Neural cell (in vitro differentiated cells): ENCODE measurements at regions not wholly inside any gene's neighbourhood (a gene's known extent, or its start where the extent isn't known, plus 50 kb on each side); places are given as distances from the start of the nearest gene placed in this dataset.

Experiments used
- H2AFZ ChIP-seq: fragments of 200-600, 300-800 bp; sonication (generic), shearing (Covaris generic); 2 replicates; pipeline ENCODE4 v1.6.0; 2014; ENCODE audit warnings: low read depth, mild to moderate bottlenecking, antibody characterized with exemption, low read length, moderate library complexity
- H3F3A ChIP-seq: fragments of 200-600 bp; shearing (Covaris generic); 2 replicates; pipeline ENCODE4 v1.6.1; 2016; ENCODE audit warnings: mild to moderate bottlenecking, moderate library complexity, mixed read lengths, antibody characterized with exemption, low read length; ENCODE audit not compliant: insufficient read depth, poor library complexity, severe bottlenecking
- H3K27ac ChIP-seq: fragments of 200-600, 300-800 bp; sonication (generic), shearing (Covaris generic); 2 replicates; pipeline ENCODE4 v1.5.1; 2014; ENCODE audit warnings: mild to moderate bottlenecking, low read length, moderate library complexity
- H3K27me3 ChIP-seq: fragments of 300-800, 200-600 bp; sonication (generic), shearing (Covaris generic); 2 replicates; pipeline ENCODE4 v1.6.0; 2014; ENCODE audit warnings: mild to moderate bottlenecking, low read depth, low read length, moderate library complexity; ENCODE audit not compliant: insufficient read depth
- H3K36me3 ChIP-seq: fragments of 300-800, 200-600 bp; sonication (generic), shearing (Covaris generic); 2 replicates; pipeline ENCODE4 v1.5.1; 2014; ENCODE audit warnings: mild to moderate bottlenecking, antibody characterized with exemption, low read length, moderate library complexity; ENCODE audit not compliant: insufficient read depth
- H3K4me2 ChIP-seq: fragments of 300-800, 200-600 bp; sonication (generic), shearing (Covaris generic); 2 replicates; pipeline ENCODE4 v1.6.0; 2014; ENCODE audit warnings: mild to moderate bottlenecking, low read length
- H3K4me3 ChIP-seq: fragments of 300-800, 200-600 bp; sonication (generic), shearing (Covaris generic); 2 replicates; pipeline ENCODE4 v1.5.1; 2014; ENCODE audit warnings: mild to moderate bottlenecking, low read length, moderate library complexity
- H3K79me2 ChIP-seq: fragments of 200-600 bp; shearing (Covaris generic); replicated peaks from 2 replicates; pipeline ENCODE4 v1.6.0; 2014; ENCODE audit warnings: mild to moderate bottlenecking, low read length, moderate library complexity; ENCODE audit not compliant: insufficient read depth
- H3K9ac ChIP-seq: fragments of 300-800, 200-600 bp; sonication (generic), shearing (Covaris generic); 2 replicates; pipeline ENCODE4 v1.6.1; 2016; ENCODE audit warnings: mild to moderate bottlenecking, low read length, mixed read lengths
- H3K9me2 ChIP-seq: fragments of 200-600 bp; shearing (Covaris generic); 2 replicates; pipeline ENCODE4 v1.6.1; 2016; ENCODE audit warnings: mild to moderate bottlenecking, low read length, mixed read lengths; ENCODE audit not compliant: insufficient read depth
- H3K9me3 ChIP-seq: fragments of 200-600, 300-800 bp; sonication (generic), shearing (Covaris generic); 2 replicates; pipeline ENCODE4 v1.6.1; 2016; ENCODE audit warnings: mild to moderate bottlenecking, mixed run types, low read length, moderate library complexity, mixed read lengths
- H4K20me1 ChIP-seq: fragments of 200-600 bp; shearing (Covaris generic); 2 replicates; pipeline ENCODE4 v1.6.1; 2016; ENCODE audit warnings: mild to moderate bottlenecking, mixed run types; ENCODE audit not compliant: insufficient read depth
- EP300 ChIP-seq: fragments of 450-650 bp; conservative IDR thresholded peaks from 2 replicates; pipeline ENCODE4 v1.6.1; 2014; ENCODE audit warnings: antibody characterized with exemption, mild to moderate bottlenecking, moderate library complexity; ENCODE audit not compliant: poor library complexity, severe bottlenecking
- EZH2 ChIP-seq: fragments of 200-600, 300-800 bp; shearing (Covaris generic), sonication (generic); IDR thresholded peaks from 2 replicates; pipeline ENCODE4 v1.6.1; 2014; ENCODE audit warnings: antibody characterized with exemption, low read length, borderline replicate concordance, mild to moderate bottlenecking; ENCODE audit not compliant: insufficient read depth, poor library complexity, severe bottlenecking
- MXI1 ChIP-seq: fragments of 450-650 bp; conservative IDR thresholded peaks from 2 replicates; pipeline ENCODE4 v1.6.1; 2014; ENCODE audit warnings: antibody characterized with exemption, mild to moderate bottlenecking; ENCODE audit not compliant: poor library complexity, severe bottlenecking
- POLR2AphosphoS5 ChIP-seq: IDR thresholded peaks from 2 replicates; pipeline ENCODE4 v1.6.1; 2012
- RAD21 ChIP-seq: fragments of 450-650 bp; conservative IDR thresholded peaks from 2 replicates; pipeline ENCODE4 v1.6.1; 2014; ENCODE audit warnings: antibody characterized with exemption, mild to moderate bottlenecking, moderate library complexity
- SMC3 ChIP-seq: fragments of 450-650 bp; conservative IDR thresholded peaks from 2 replicates; pipeline ENCODE4 v1.6.1; 2014; ENCODE audit warnings: antibody characterized with exemption, mild to moderate bottlenecking, moderate library complexity; ENCODE audit not compliant: poor library complexity
- TAF1 ChIP-seq: IDR thresholded peaks from 2 replicates; pipeline ENCODE4 v1.6.1; 2012; ENCODE audit warnings: low read depth
- TF ChIP-seq, protein P1 (sequence below): fragments of 450-650 bp; IDR thresholded peaks from 2 replicates; pipeline ENCODE4 v1.5.1; 2014; ENCODE audit warnings: antibody characterized with exemption, mild to moderate bottlenecking, moderate library complexity; ENCODE audit not compliant: poor library complexity, severe bottlenecking
- TF ChIP-seq, protein P2 (sequence below): IDR thresholded peaks from 2 replicates; pipeline ENCODE4 v1.6.1; 2012; ENCODE audit warnings: borderline replicate concordance

DNA sequence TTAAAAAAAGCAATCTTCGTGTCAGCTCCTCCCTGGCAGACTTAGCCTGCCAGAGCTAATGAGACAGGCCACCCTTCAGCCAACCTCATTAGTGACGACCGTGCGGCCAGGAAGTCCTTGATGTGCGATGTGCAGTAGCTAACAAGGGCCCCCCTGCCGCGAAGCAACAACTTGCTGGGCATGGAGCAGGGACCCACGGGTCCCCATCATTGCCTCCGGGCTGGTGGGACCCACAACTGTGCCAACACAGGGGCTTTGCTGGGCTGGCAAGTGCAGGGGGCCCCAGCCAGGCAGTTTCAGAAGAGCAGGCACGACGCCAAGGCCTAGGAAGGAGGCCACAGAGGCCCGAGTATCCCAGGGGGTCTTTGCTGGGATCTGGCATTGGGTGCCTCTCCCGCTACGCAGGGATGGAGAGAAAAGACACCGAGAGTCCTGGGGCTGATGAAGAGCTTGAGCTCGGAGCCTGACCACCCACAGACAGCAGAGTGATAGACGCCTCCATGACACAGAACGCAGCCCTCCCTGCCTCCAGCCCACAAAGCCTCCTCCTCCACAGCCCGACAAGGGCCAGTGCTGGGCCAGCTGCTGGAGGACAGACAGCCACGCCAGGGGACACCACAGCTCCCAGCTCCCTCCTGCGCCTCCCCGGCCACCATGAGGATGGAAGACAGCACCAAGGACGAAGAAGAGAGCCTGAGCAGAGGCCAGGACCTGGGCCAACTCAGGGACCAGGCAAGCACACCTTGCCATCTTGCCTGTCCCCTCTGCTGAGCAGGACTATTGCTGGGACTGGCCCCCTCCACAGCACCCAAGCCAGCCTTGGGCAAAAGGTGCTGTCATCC, 96.6 kb downstream of the YTHDF1 start:
- H3K36me3 ChIP-seq: no peaks in the 10 kb centered on the region
- no peaks in the 10 kb centered on the region for H3K79me2 ChIP-seq
- H3K9me3 ChIP-seq: peaks cover 3% of the 10 kb centered on the region
- H3F3A ChIP-seq: no peaks in the 10 kb centered on the region
- H3K9ac ChIP-seq: no peak overlapping the region
- H3K4me3 ChIP-seq: no peak overlapping the region
- no peak for TF ChIP-seq POLR2AphosphoS5
- TF ChIP-seq, protein P1, sequence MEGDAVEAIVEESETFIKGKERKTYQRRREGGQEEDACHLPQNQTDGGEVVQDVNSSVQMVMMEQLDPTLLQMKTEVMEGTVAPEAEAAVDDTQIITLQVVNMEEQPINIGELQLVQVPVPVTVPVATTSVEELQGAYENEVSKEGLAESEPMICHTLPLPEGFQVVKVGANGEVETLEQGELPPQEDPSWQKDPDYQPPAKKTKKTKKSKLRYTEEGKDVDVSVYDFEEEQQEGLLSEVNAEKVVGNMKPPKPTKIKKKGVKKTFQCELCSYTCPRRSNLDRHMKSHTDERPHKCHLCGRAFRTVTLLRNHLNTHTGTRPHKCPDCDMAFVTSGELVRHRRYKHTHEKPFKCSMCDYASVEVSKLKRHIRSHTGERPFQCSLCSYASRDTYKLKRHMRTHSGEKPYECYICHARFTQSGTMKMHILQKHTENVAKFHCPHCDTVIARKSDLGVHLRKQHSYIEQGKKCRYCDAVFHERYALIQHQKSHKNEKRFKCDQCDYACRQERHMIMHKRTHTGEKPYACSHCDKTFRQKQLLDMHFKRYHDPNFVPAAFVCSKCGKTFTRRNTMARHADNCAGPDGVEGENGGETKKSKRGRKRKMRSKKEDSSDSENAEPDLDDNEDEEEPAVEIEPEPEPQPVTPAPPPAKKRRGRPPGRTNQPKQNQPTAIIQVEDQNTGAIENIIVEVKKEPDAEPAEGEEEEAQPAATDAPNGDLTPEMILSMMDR: no peak
- TF ChIP-seq, protein P2, sequence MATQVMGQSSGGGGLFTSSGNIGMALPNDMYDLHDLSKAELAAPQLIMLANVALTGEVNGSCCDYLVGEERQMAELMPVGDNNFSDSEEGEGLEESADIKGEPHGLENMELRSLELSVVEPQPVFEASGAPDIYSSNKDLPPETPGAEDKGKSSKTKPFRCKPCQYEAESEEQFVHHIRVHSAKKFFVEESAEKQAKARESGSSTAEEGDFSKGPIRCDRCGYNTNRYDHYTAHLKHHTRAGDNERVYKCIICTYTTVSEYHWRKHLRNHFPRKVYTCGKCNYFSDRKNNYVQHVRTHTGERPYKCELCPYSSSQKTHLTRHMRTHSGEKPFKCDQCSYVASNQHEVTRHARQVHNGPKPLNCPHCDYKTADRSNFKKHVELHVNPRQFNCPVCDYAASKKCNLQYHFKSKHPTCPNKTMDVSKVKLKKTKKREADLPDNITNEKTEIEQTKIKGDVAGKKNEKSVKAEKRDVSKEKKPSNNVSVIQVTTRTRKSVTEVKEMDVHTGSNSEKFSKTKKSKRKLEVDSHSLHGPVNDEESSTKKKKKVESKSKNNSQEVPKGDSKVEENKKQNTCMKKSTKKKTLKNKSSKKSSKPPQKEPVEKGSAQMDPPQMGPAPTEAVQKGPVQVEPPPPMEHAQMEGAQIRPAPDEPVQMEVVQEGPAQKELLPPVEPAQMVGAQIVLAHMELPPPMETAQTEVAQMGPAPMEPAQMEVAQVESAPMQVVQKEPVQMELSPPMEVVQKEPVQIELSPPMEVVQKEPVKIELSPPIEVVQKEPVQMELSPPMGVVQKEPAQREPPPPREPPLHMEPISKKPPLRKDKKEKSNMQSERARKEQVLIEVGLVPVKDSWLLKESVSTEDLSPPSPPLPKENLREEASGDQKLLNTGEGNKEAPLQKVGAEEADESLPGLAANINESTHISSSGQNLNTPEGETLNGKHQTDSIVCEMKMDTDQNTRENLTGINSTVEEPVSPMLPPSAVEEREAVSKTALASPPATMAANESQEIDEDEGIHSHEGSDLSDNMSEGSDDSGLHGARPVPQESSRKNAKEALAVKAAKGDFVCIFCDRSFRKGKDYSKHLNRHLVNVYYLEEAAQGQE: no peak
- no peak for TF ChIP-seq SMC3
- TF ChIP-seq EZH2: no peak
- no peak for TF ChIP-seq EP300
- TF ChIP-seq MXI1: no peak
- no peak for TF ChIP-seq TAF1
- TF ChIP-seq RAD21: no peak
- H3K27ac ChIP-seq: no peak overlapping the region
- no peaks in the 10 kb centered on the region for H4K20me1 ChIP-seq
- H3K27me3 ChIP-seq: peaks cover 24% of the 10 kb centered on the region
- H2AFZ ChIP-seq: no peak overlapping the region
- no peak overlapping the region for H3K4me2 ChIP-seq
- H3K9me2 ChIP-seq: no peaks in the 10 kb centered on the region

DNA sequence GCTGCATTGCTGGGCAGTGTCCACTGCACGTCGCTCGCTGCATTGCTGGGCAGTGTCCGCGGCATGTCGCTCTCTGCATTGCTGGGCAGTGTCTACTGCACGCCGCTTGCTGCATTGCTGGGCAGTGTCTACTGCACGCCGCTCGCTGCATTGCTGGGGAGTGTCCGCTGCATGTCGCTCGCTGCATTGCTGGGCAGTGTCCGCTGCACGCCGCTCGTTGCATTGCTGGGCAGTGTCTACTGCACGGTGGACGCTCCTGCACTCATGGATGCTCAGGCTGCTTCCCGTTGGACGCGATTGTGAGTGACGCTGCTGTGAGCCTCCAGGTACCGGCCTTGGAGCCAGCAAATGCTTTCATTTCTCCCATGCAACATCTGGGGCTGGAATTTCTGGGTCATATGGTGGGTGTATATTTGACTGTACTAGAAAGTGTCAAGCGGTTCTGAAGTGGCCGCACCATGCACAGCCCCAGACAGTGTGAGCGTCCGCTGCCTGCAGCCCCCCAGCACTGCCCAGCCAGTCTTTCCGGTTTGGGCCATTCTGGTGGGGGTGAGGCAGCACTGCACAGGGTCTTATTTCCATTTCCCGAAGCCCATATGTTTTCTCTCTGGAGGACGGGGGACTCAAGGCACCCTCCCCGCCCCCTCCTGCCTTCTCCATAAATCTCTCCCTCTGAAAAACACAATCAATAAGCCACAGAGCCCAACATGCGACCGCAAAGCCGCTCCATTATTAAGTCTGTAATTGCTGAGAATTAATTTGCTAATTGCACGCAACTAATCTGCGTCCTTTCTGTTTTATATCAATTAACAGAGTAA, 97.4 kb downstream of the YTHDF1 start:
- H4K20me1 ChIP-seq: no peaks in the 10 kb centered on the region
- no peak overlapping the region for H3K4me3 ChIP-seq
- no peak overlapping the region for H2AFZ ChIP-seq
- H3K79me2 ChIP-seq: no peaks in the 10 kb centered on the region
- no peak overlapping the region for H3K4me2 ChIP-seq
- no peaks in the 10 kb centered on the region for H3K9me2 ChIP-seq
- no peak overlapping the region for H3K27ac ChIP-seq
- no peak for TF ChIP-seq SMC3
- no peak for TF ChIP-seq EZH2
- TF ChIP-seq, protein P1: no peak
- TF ChIP-seq POLR2AphosphoS5: no peak
- TF ChIP-seq, protein P2: no peak
- TF ChIP-seq RAD21: no peak
- no peak for TF ChIP-seq TAF1
- no peak for TF ChIP-seq EP300
- H3F3A ChIP-seq: no peaks in the 10 kb centered on the region
- peaks cover 3% of the 10 kb centered on the region for H3K9me3 ChIP-seq
- no peak overlapping the region for H3K9ac ChIP-seq
- peaks cover 24% of the 10 kb centered on the region for H3K27me3 ChIP-seq
- H3K36me3 ChIP-seq: no peaks in the 10 kb centered on the region
